ENCODE measurements at regions not wholly inside any gene's neighbourhood (a gene's known extent, or its start where the extent isn't known, plus 50 kb on each side); places are given as distances from the start of the nearest gene placed in this dataset.

GRCh38 chr18:30501594-30501993 is 540.9 kb downstream of the DSC3 start:
- Histone ChIP-seq H3K27me3 (replicated peaks; ENCODE audit: control insufficient read depth, insufficient read depth, low read length) (no peaks in the 10 kb centered on the region), H3K36me3 (ENCODE audit: control insufficient read depth, insufficient read depth, low read length) (no peaks in the 10 kb centered on the region), H3K4me3 (replicated peaks; ENCODE audit: low read depth, low read length) (no peak overlapping the region)
- no peak for TF ChIP-seq CTCF (IDR thresholded peaks at IDR 0.05; ENCODE audit: insufficient read depth, low read length, poor library complexity, severe bottlenecking)
- no peak for DNase-seq (ENCODE audit: extremely low read depth, insufficient read length)

GRCh38 chr18:30500240-30500945 is 542.1 kb downstream of the DSC3 start:
- DNase-seq (ENCODE audit: extremely low read depth, insufficient read length): no peak
- no peak for TF ChIP-seq CTCF (IDR thresholded peaks at IDR 0.05; ENCODE audit: insufficient read depth, low read length, poor library complexity, severe bottlenecking)
- H3K27me3 ChIP-seq (replicated peaks; ENCODE audit: control insufficient read depth, insufficient read depth, low read length): no peaks in the 10 kb centered on the region
- H3K4me3 ChIP-seq (replicated peaks; ENCODE audit: low read depth, low read length): no peak overlapping the region
- H3K36me3 ChIP-seq (ENCODE audit: control insufficient read depth, insufficient read depth, low read length): no peaks in the 10 kb centered on the region

DNA sequence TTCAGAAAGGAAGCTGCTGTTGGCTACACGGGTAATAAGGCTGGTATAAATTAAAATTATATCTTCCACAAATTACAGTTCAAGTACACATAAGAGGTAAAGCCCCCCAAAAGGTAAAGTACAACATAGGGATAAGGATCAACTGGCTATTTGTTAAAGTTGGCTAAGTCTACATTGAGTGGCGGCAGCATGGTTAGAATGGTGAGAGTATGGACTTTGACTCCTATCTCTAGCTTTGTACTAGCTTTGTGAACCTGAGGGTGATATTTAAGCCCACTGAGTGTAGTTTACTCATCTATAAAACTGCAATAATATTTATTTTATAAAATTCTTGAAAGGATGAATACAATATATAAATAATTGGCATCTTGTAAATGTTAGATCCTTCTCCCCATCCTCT is 542.8 kb downstream of the DSC3 start:
- H3K36me3 ChIP-seq (ENCODE audit: control insufficient read depth, insufficient read depth, low read length): no peaks in the 10 kb centered on the region
- no peak for TF ChIP-seq CTCF (IDR thresholded peaks at IDR 0.05; ENCODE audit: insufficient read depth, low read length, poor library complexity, severe bottlenecking)
- no peak for DNase-seq (ENCODE audit: extremely low read depth, insufficient read length)
- H3K4me3 ChIP-seq (replicated peaks; ENCODE audit: low read depth, low read length): no peak overlapping the region
- no peaks in the 10 kb centered on the region for H3K27me3 ChIP-seq (replicated peaks; ENCODE audit: control insufficient read depth, insufficient read depth, low read length)

- no peak for TF ChIP-seq CTCF (IDR thresholded peaks at IDR 0.05; ENCODE audit: insufficient read depth, low read length, poor library complexity, severe bottlenecking)
- Histone ChIP-seq H3K4me3 (replicated peaks; ENCODE audit: low read depth, low read length) (no peak overlapping the region), H3K36me3 (ENCODE audit: control insufficient read depth, insufficient read depth, low read length) (no peaks in the 10 kb centered on the region), H3K27me3 (replicated peaks; ENCODE audit: control insufficient read depth, insufficient read depth, low read length) (no peaks in the 10 kb centered on the region)
- DNase-seq (ENCODE audit: extremely low read depth, insufficient read length): no peak
Observed at GRCh38 chr18:30492552-30493129, 549.9 kb downstream of the DSC3 start.

DNA sequence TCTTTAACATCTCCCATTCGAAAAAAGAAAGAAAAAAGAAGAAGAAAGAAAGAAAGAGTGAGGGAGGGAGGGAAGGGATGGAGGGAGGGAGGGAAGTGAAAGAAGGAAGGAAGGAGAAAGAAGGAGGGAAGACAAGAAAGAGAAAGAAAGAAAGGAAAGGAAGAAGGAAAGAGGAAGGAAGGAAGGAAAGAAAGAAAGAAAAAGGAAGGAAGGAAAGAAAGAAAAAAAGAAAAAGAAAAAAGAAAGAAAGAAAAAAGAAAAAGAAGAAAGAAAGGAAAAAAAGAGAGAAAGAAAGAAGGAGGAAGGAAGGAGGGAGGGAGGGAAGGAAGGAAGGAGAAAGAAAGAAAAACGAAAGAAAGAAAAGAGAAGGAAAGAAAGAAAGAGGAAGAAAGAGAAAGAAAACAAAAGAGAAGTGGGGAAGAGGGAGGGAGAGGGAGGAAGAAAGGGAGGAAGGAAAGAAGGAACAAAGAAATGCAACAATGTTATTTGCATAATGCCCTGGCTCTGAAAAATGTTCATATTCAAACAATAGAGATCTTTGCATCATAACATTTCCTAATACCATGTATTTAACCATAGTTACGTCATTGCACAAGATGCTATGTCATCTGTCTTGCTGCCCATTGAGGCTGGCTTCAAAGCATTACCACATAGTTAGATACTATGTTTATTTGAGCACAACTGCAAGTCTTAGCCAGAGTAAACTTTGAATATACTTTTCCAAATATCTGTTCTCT is 550.6 kb downstream of the DSC3 start:
- Histone ChIP-seq H3K27me3 (replicated peaks; ENCODE audit: control insufficient read depth, insufficient read depth, low read length) (no peaks in the 10 kb centered on the region), H3K4me3 (replicated peaks; ENCODE audit: low read depth, low read length) (no peak overlapping the region), H3K36me3 (ENCODE audit: control insufficient read depth, insufficient read depth, low read length) (no peaks in the 10 kb centered on the region)
- TF ChIP-seq CTCF (IDR thresholded peaks at IDR 0.05; ENCODE audit: insufficient read depth, low read length, poor library complexity, severe bottlenecking): no peak
- DNase-seq (ENCODE audit: extremely low read depth, insufficient read length): no peak
